ENCODE measurements at regions not wholly inside any gene's neighbourhood (a gene's known extent, or its start where the extent isn't known, plus 50 kb on each side); places are given as distances from the start of the nearest gene placed in this dataset.

GRCh38 chr5:152125661-152126205 lies 201.1 kb upstream of the GLRA1 start:
- no peak for TF ChIP-seq CTCF (IDR thresholded peaks at IDR 0.05)
- no peak for TF ChIP-seq POLR2A (IDR thresholded peaks at IDR 0.05)

All from gastroesophageal sphincter (tissue), 3 donors.